ENCODE measurements at regions not wholly inside any gene's neighbourhood (a gene's known extent, or its start where the extent isn't known, plus 50 kb on each side); places are given as distances from the start of the nearest gene placed in this dataset.

DNA sequence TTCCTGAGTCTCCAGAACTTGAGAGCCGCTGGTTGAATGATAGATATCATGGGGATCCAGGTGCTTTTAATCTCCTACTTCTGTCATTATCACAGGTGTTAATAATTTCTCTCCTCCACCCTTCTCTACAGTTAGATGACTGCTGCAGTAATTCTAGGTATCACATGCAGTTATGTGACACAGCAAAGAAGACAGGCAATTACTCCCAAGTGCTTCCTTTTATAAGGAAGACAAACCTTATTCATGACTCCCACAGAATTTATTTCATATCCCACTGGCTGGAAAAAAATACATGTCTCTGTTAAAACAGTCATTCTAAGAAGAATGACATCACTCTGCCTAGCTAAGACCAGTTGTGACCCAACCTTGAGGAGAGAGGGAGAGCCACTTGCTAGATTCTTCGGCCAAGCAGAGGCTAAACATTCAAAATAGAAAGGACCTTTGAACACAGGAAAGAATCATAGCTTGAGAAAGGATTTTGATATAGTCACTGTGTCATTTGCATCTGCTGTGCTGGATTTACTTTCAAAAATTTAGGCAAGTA lies 500.6 kb downstream of the SI start:
- no CpG with 5 or more reads among the region's 2 CpGs for WGBS (ENCODE audit: extremely low coverage, insufficient coverage, low lambda C conversion rate)
- Histone ChIP-seq H4K5ac (ENCODE audit: low read length) (no peak overlapping the region), H3K4ac (ENCODE audit: low read depth, low read length) (no peak overlapping the region), H3K18ac (ENCODE audit: low read length) (no peak overlapping the region), H4K8ac (ENCODE audit: low read depth, low read length) (no peak overlapping the region), H3K36me3 (ENCODE audit: control insufficient read depth, insufficient read depth, low read length) (no peaks in the 10 kb centered on the region), H3K4me3 (ENCODE audit: low read length) (no peak overlapping the region), H2BK120ac (ENCODE audit: low read depth, low read length) (no peak overlapping the region), H3K4me2 (ENCODE audit: low read length) (no peak overlapping the region), H3K56ac (ENCODE audit: low read length) (no peak overlapping the region), H3K79me2 (ENCODE audit: control insufficient read depth, insufficient read depth, low read length) (no peaks in the 10 kb centered on the region), H2AK5ac (ENCODE audit: low read length) (no peak overlapping the region), H3K4me1 (ENCODE audit: control insufficient read depth, low read depth, low read length) (no peaks in the 10 kb centered on the region), H3K23ac (ENCODE audit: low read length) (no peak overlapping the region), H2BK5ac (ENCODE audit: low read length) (no peak overlapping the region), H3K27ac (ENCODE audit: low read depth, low read length) (no peak overlapping the region), H2BK15ac (replicated peaks; ENCODE audit: low read depth) (no peak overlapping the region), H3K9ac (ENCODE audit: low read length) (no peak overlapping the region), H3K79me1 (ENCODE audit: low read length) (no peaks in the 10 kb centered on the region), H3K27me3 (ENCODE audit: insufficient read depth, low read length, poor library complexity) (no peaks in the 10 kb centered on the region)
- DNase-seq: no peak

DNA sequence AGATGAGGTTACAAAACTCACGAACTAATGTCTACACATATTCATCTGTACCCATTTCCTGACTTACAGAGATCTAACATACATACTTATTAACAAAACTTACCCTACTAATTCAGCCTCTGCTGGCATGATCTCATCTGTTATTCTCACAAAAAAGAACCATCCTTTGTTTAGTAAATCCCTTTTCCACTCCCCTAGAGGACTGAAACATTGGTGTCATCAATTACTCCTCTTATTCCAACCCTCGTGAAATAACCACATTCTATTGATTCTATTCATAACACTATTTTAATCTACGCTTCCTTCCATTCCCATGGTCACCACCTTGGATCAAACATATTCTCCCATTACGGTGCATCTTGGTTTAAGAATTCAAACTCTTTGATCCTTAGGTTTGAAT lies 505.9 kb downstream of the SI start:
- DNase-seq: no peak
- Histone ChIP-seq H3K79me2 (ENCODE audit: control insufficient read depth, insufficient read depth, low read length) (no peaks in the 10 kb centered on the region), H3K23ac (ENCODE audit: low read length) (no peak overlapping the region), H3K79me1 (ENCODE audit: low read length) (no peaks in the 10 kb centered on the region), H3K4ac (ENCODE audit: low read depth, low read length) (no peak overlapping the region), H2BK15ac (replicated peaks; ENCODE audit: low read depth) (no peak overlapping the region), H3K4me3 (ENCODE audit: low read length) (no peak overlapping the region), H2AK5ac (ENCODE audit: low read length) (no peak overlapping the region), H2BK5ac (ENCODE audit: low read length) (no peak overlapping the region), H4K5ac (ENCODE audit: low read length) (no peak overlapping the region), H3K4me2 (ENCODE audit: low read length) (no peak overlapping the region), H2BK120ac (ENCODE audit: low read depth, low read length) (no peak overlapping the region), H3K27me3 (ENCODE audit: insufficient read depth, low read length, poor library complexity) (no peaks in the 10 kb centered on the region), H3K9ac (ENCODE audit: low read length) (no peak overlapping the region), H3K27ac (ENCODE audit: low read depth, low read length) (no peak overlapping the region), H3K18ac (ENCODE audit: low read length) (no peak overlapping the region), H3K4me1 (ENCODE audit: control insufficient read depth, low read depth, low read length) (no peaks in the 10 kb centered on the region), H4K8ac (ENCODE audit: low read depth, low read length) (no peak overlapping the region), H3K36me3 (ENCODE audit: control insufficient read depth, insufficient read depth, low read length) (no peaks in the 10 kb centered on the region), H3K56ac (ENCODE audit: low read length) (no peak overlapping the region)
- WGBS (ENCODE audit: extremely low coverage, insufficient coverage, low lambda C conversion rate): 100% methylated on average over 3 of the region's 4 CpGs

DNA sequence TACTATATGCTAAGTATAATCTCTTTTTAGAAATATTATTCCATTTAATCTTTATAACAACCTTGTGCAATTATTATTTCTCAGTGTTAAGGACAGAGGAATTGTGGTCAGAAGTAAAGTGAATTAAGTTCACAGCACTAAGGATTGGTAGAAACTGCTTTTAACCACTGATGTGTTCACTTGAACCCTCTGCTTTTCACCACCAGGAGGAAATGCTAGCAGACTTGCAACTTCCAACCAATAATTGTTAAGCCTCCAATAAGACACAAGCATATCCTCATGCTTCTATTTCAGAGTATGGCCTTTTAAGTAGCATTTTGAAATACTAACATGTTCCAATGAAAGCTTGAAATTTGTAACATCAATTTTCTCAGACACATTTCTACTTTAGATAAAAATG lies 527.4 kb downstream of the SI start:
- no peaks in the 10 kb centered on the region for H3K36me3 ChIP-seq (ENCODE audit: control insufficient read depth, insufficient read depth, low read length)
- H3K27ac ChIP-seq (ENCODE audit: low read depth, low read length): no peak overlapping the region
- H3K18ac ChIP-seq (ENCODE audit: low read length): no peak overlapping the region
- H3K9ac ChIP-seq (ENCODE audit: low read length): no peak overlapping the region
- H3K56ac ChIP-seq (ENCODE audit: low read length): no peak overlapping the region
- H3K23ac ChIP-seq (ENCODE audit: low read length): no peak overlapping the region
- H2BK5ac ChIP-seq (ENCODE audit: low read length): no peak overlapping the region
- no peaks in the 10 kb centered on the region for H3K79me1 ChIP-seq (ENCODE audit: low read length)
- H3K4me1 ChIP-seq (ENCODE audit: control insufficient read depth, low read depth, low read length): no peaks in the 10 kb centered on the region
- no peak overlapping the region for H3K4me3 ChIP-seq (ENCODE audit: low read length)
- H3K27me3 ChIP-seq (ENCODE audit: insufficient read depth, low read length, poor library complexity): no peaks in the 10 kb centered on the region
- H4K5ac ChIP-seq (ENCODE audit: low read length): no peak overlapping the region
- H3K4ac ChIP-seq (ENCODE audit: low read depth, low read length): no peak overlapping the region
- no peak overlapping the region for H2AK5ac ChIP-seq (ENCODE audit: low read length)
- H2BK15ac ChIP-seq (replicated peaks; ENCODE audit: low read depth): no peak overlapping the region
- H2BK120ac ChIP-seq (ENCODE audit: low read depth, low read length): no peak overlapping the region
- no peak overlapping the region for H4K8ac ChIP-seq (ENCODE audit: low read depth, low read length)
- H3K4me2 ChIP-seq (ENCODE audit: low read length): no peak overlapping the region
- H3K79me2 ChIP-seq (ENCODE audit: control insufficient read depth, insufficient read depth, low read length): no peaks in the 10 kb centered on the region
- peak; percentile 38 for DNase-seq

DNA sequence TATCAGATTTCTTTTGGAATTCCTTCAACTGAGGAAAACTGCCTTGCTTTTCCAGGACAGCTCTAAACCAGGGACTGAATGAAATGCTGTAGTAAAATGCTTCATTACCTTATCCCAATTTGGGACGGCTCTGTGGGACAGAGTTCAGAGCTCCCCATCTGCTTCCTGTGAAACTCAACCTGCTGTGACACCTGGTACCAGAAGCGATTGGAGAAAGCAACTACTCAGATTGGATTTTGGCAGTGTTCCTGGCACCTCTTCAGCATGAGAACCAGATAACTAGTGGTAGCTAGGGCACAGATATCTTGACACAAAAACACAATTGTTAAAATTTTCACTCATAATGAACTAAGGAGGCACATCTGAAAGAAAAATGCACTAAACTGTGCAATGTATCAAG lies 539.1 kb downstream of the SI start:
- no CpG with 5 or more reads among the region's 2 CpGs for WGBS (ENCODE audit: extremely low coverage, insufficient coverage, low lambda C conversion rate)
- H3K79me2 ChIP-seq (ENCODE audit: control insufficient read depth, insufficient read depth, low read length): no peaks in the 10 kb centered on the region
- H3K4me3 ChIP-seq (ENCODE audit: low read length): no peak overlapping the region
- H3K9ac ChIP-seq (ENCODE audit: low read length): no peak overlapping the region
- H2BK5ac ChIP-seq (ENCODE audit: low read length): no peak overlapping the region
- no peak overlapping the region for H3K56ac ChIP-seq (ENCODE audit: low read length)
- no peak overlapping the region for H2BK120ac ChIP-seq (ENCODE audit: low read depth, low read length)
- H3K79me1 ChIP-seq (ENCODE audit: low read length): no peaks in the 10 kb centered on the region
- no peak overlapping the region for H3K4ac ChIP-seq (ENCODE audit: low read depth, low read length)
- no peak overlapping the region for H2BK15ac ChIP-seq (replicated peaks; ENCODE audit: low read depth)
- no peak overlapping the region for H4K5ac ChIP-seq (ENCODE audit: low read length)
- H4K8ac ChIP-seq (ENCODE audit: low read depth, low read length): no peak overlapping the region
- no peaks in the 10 kb centered on the region for H3K27me3 ChIP-seq (ENCODE audit: insufficient read depth, low read length, poor library complexity)
- peak; percentile 9 for DNase-seq
- no peak overlapping the region for H3K18ac ChIP-seq (ENCODE audit: low read length)
- H3K4me2 ChIP-seq (ENCODE audit: low read length): no peak overlapping the region
- no peak overlapping the region for H3K27ac ChIP-seq (ENCODE audit: low read depth, low read length)
- H3K23ac ChIP-seq (ENCODE audit: low read length): no peak overlapping the region
- H3K4me1 ChIP-seq (ENCODE audit: control insufficient read depth, low read depth, low read length): no peaks in the 10 kb centered on the region
- H2AK5ac ChIP-seq (ENCODE audit: low read length): no peak overlapping the region
- no peaks in the 10 kb centered on the region for H3K36me3 ChIP-seq (ENCODE audit: control insufficient read depth, insufficient read depth, low read length)

DNA sequence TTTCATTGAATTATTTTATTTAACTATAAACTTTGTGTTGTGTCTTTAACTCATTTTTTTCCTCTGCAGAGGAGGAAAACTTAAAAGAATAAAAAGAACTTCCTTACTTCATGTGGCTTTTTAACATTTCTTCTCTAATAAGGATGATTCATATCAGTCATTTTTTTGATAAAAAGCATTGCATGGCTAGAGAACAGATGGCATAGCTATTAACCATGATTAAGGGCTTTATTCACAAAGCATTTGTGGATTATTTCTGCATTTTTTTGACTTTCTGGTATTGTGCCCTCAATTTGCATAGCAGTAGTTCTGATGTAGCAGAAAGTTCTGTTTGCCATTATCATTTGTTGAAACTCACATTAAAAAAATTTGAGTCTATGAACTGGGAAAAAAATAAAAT lies 540.8 kb downstream of the SI start:
- no peak overlapping the region for H2BK15ac ChIP-seq (replicated peaks; ENCODE audit: low read depth)
- no peaks in the 10 kb centered on the region for H3K79me2 ChIP-seq (ENCODE audit: control insufficient read depth, insufficient read depth, low read length)
- H3K18ac ChIP-seq (ENCODE audit: low read length): no peak overlapping the region
- no peaks in the 10 kb centered on the region for H3K36me3 ChIP-seq (ENCODE audit: control insufficient read depth, insufficient read depth, low read length)
- no peak overlapping the region for H3K4me2 ChIP-seq (ENCODE audit: low read length)
- DNase-seq: no peak
- H3K27ac ChIP-seq (ENCODE audit: low read depth, low read length): no peak overlapping the region
- no peaks in the 10 kb centered on the region for H3K27me3 ChIP-seq (ENCODE audit: insufficient read depth, low read length, poor library complexity)
- H3K4ac ChIP-seq (ENCODE audit: low read depth, low read length): no peak overlapping the region
- no peak overlapping the region for H4K8ac ChIP-seq (ENCODE audit: low read depth, low read length)
- no peak overlapping the region for H3K9ac ChIP-seq (ENCODE audit: low read length)
- no peak overlapping the region for H3K56ac ChIP-seq (ENCODE audit: low read length)
- no peak overlapping the region for H3K4me3 ChIP-seq (ENCODE audit: low read length)
- no peak overlapping the region for H4K5ac ChIP-seq (ENCODE audit: low read length)
- H3K79me1 ChIP-seq (ENCODE audit: low read length): no peaks in the 10 kb centered on the region
- no peak overlapping the region for H3K23ac ChIP-seq (ENCODE audit: low read length)
- no peak overlapping the region for H2BK120ac ChIP-seq (ENCODE audit: low read depth, low read length)
- no peaks in the 10 kb centered on the region for H3K4me1 ChIP-seq (ENCODE audit: control insufficient read depth, low read depth, low read length)
- no peak overlapping the region for H2AK5ac ChIP-seq (ENCODE audit: low read length)
- no peak overlapping the region for H2BK5ac ChIP-seq (ENCODE audit: low read length)

DNA sequence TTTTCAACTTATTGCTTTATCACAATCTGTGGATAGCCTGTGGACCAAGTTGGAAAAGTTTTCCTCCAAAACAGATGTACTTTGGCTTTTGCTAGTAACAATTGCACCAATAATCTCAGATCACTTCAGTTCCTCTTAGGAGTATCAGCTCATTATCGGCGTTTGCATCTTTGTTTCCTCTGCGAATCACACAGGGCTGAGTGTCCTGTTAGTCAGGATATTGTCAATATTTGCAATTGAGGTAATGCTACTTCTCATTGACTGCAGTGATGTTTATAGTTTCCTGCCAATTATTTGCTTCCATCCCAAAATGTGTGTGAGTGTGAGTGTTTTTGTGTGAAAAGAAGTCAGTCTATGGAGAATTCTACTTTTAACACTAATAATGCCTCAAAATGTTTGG lies 545.0 kb downstream of the SI start:
- Histone ChIP-seq H3K4me3 (ENCODE audit: low read length) (no peak overlapping the region), H4K5ac (ENCODE audit: low read length) (no peak overlapping the region), H3K18ac (ENCODE audit: low read length) (no peak overlapping the region), H3K56ac (ENCODE audit: low read length) (no peak overlapping the region), H2AK5ac (ENCODE audit: low read length) (no peak overlapping the region), H2BK5ac (ENCODE audit: low read length) (no peak overlapping the region), H3K4me1 (ENCODE audit: control insufficient read depth, low read depth, low read length) (no peaks in the 10 kb centered on the region), H3K4me2 (ENCODE audit: low read length) (no peak overlapping the region), H2BK120ac (ENCODE audit: low read depth, low read length) (no peak overlapping the region), H3K23ac (ENCODE audit: low read length) (no peak overlapping the region), H3K36me3 (ENCODE audit: control insufficient read depth, insufficient read depth, low read length) (no peaks in the 10 kb centered on the region), H3K79me1 (ENCODE audit: low read length) (no peaks in the 10 kb centered on the region), H3K4ac (ENCODE audit: low read depth, low read length) (no peak overlapping the region), H3K79me2 (ENCODE audit: control insufficient read depth, insufficient read depth, low read length) (no peaks in the 10 kb centered on the region), H3K27ac (ENCODE audit: low read depth, low read length) (no peak overlapping the region), H3K9ac (ENCODE audit: low read length) (no peak overlapping the region), H3K27me3 (ENCODE audit: insufficient read depth, low read length, poor library complexity) (no peaks in the 10 kb centered on the region), H2BK15ac (replicated peaks; ENCODE audit: low read depth) (no peak overlapping the region), H4K8ac (ENCODE audit: low read depth, low read length) (no peak overlapping the region)
- DNase-seq: no peak
- no CpG with 5 or more reads among the region's 3 CpGs for WGBS (ENCODE audit: extremely low coverage, insufficient coverage, low lambda C conversion rate)

All from mesendoderm (in vitro differentiated cells).